OCI-LY7 (cell line): ENCODE measurements at regions not wholly inside any gene's neighbourhood (a gene's known extent, or its start where the extent isn't known, plus 50 kb on each side); places are given as distances from the start of the nearest gene placed in this dataset.

Source experiments
- CTCF ChIP-seq: fragments of 200-600 bp; sonication (generic); conservative IDR thresholded peaks from 2 replicates; pipeline ENCODE4 v1.5.1; 2014; ENCODE audit warnings: mild to moderate bottlenecking, antibody characterized with exemption, low read length, moderate library complexity, mixed read lengths
- EZH2phosphoT487 ChIP-seq: fragments of 200-600 bp; sonication (generic); IDR thresholded peaks from 2 replicates; pipeline ENCODE4 v1.6.1; 2018; ENCODE audit warnings: low read depth, borderline replicate concordance, mild to moderate bottlenecking, mixed run types, antibody characterized with exemption, low read length, moderate library complexity, mixed read lengths

- no peak for TF ChIP-seq CTCF
- TF ChIP-seq EZH2phosphoT487 = no peak
Measured at GRCh38 chr12:89884416-89884898, 175.8 kb upstream of the ATP2B1 start.
